Neural progenitor cell (in vitro differentiated cells): ENCODE measurements at regions not wholly inside any gene's neighbourhood (a gene's known extent, or its start where the extent isn't known, plus 50 kb on each side); places are given as distances from the start of the nearest gene placed in this dataset.

Source experiments
- DNase-seq: peaks from one replicate; pipeline ENCODE4 v3.0.0-alpha.2; 2016; ENCODE audit warnings: low spot score
- H2AFZ ChIP-seq: fragments of 200-600 bp; sonication (generic); replicated peaks from 2 replicates; pipeline ENCODE4 v1.6.1; 2016; ENCODE audit warnings: antibody characterized with exemption
- H3F3A ChIP-seq: fragments of 200-600 bp; sonication (generic); 2 replicates; pipeline ENCODE4 v1.6.1; 2016; ENCODE audit warnings: antibody characterized with exemption, low read depth
- H3K27ac ChIP-seq: fragments of 200-600 bp; sonication (generic); 2 replicates; pipeline ENCODE4 v1.5.1; 2016; ENCODE audit warnings: mild to moderate bottlenecking
- H3K27me3 ChIP-seq: fragments of 200-600 bp; sonication (generic); 2 replicates; pipeline ENCODE4 v1.6.1; 2016; ENCODE audit warnings: mild to moderate bottlenecking, moderate library complexity
- H3K36me3 ChIP-seq: fragments of 200-600 bp; sonication (generic); 2 replicates; pipeline ENCODE4 v1.5.1; 2016
- H3K4me1 ChIP-seq: fragments of 200-600 bp; sonication (generic); 2 replicates; pipeline ENCODE4 v1.6.1; 2016; ENCODE audit warnings: mixed run types
- H3K4me2 ChIP-seq: fragments of 200-600 bp; sonication (generic); 2 replicates; pipeline ENCODE4 v1.6.1; 2016
- H3K4me3 ChIP-seq: fragments of 200-600 bp; sonication (generic); 2 replicates; pipeline ENCODE4 v1.5.1; 2016
- H3K79me2 ChIP-seq: fragments of 200-600 bp; sonication (generic); 2 replicates; pipeline ENCODE4 v1.6.1; 2016; ENCODE audit warnings: low read depth
- H3K9ac ChIP-seq: fragments of 200-600 bp; sonication (generic); 2 replicates; pipeline ENCODE4 v1.6.1; 2016
- H3K9me3 ChIP-seq: fragments of 200-600 bp; sonication (generic); 2 replicates; pipeline ENCODE4 v1.5.1; 2016; ENCODE audit warnings: low read depth
- H4K20me1 ChIP-seq: fragments of 200-600 bp; sonication (generic); 2 replicates; pipeline ENCODE4 v1.6.1; 2016; ENCODE audit warnings: low read depth
- H3K27ac Mint-ChIP-seq: 3 replicates; pipeline ENCODE4 v1.8.0; 2021; ENCODE audit warnings: mixed read lengths
- H3K27me3 Mint-ChIP-seq: 2 replicates; pipeline ENCODE4 v1.8.0; 2022; ENCODE audit warnings: low read depth, mild to moderate bottlenecking, inconsistent platforms, moderate library complexity, mixed read lengths; ENCODE audit not compliant: insufficient read depth
- H3K36me3 Mint-ChIP-seq: 3 replicates; pipeline ENCODE4 v1.8.0; 2021; ENCODE audit warnings: mixed read lengths
- H3K4me1 Mint-ChIP-seq: 3 replicates; pipeline ENCODE4 v1.8.0; 2021; ENCODE audit warnings: mixed read lengths
- H3K4me3 Mint-ChIP-seq: 3 replicates; pipeline ENCODE4 v1.8.0; 2021; ENCODE audit warnings: mild to moderate bottlenecking, moderate library complexity, mixed read lengths
- H3K9me3 Mint-ChIP-seq: 3 replicates; pipeline ENCODE4 v1.8.0; 2020; ENCODE audit warnings: mixed read lengths
- EZH2 ChIP-seq: fragments of 200-600 bp; sonication (generic); IDR thresholded peaks from 2 replicates; pipeline ENCODE4 v1.6.1; 2017; ENCODE audit warnings: antibody characterized with exemption, mild to moderate bottlenecking, moderate library complexity
- EZH2phosphoT487 ChIP-seq: fragments of 200-600 bp; sonication (generic); IDR thresholded peaks from 2 replicates; pipeline ENCODE4 v1.6.1; 2017; ENCODE audit warnings: antibody characterized with exemption
- TF ChIP-seq, protein P1 (sequence below): fragments of 200-600 bp; sonication (generic); IDR thresholded peaks from 2 replicates; pipeline ENCODE4 v1.5.1; 2017; ENCODE audit warnings: antibody characterized with exemption, mild to moderate bottlenecking

DNA sequence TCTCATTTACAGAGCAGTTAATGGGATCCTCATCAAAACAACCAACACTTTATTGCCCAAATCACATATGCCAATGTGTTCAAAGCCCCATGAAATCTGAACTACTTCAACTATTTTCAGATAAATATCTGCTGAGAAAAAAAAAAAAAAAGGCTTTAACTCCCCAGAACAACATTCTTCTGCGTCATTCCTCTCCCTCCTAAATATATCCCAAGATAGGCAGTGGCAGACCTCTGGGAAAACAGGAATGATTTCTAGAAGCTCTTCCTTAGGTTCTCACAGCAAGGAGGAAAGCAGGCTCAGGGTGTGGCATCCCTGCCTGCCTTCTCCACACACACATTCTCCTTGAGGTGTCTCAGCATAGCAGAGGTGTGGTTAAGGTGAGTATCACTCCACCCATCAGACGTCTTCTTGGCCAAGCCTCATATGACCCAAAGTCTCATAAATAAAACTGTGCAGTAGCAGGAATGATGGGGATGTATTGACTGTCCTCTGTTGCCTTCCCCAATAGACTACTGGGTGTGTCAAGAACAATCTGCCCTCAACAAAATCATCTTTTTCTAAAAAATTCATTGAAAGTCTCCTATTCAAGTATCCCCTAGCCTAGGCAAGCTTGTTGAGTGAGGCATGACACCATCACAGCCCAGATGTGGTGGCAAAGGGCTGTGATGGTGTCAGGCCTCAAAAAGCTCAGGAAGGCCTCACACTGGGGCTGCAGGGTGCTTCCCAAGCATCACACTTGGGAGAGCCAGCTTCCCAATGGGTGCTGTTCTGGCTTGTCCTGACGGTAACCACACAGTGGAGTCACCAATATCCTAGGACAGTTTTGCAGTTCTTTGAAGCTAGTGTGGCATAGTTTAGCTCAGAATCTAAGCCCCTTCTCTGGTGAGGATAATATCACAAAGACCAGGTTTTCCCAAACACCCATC, 135.4 kb upstream of the SOX9 start:
- H3K9me3 Mint-ChIP-seq, result no peaks in the 10 kb centered on the region

DNA sequence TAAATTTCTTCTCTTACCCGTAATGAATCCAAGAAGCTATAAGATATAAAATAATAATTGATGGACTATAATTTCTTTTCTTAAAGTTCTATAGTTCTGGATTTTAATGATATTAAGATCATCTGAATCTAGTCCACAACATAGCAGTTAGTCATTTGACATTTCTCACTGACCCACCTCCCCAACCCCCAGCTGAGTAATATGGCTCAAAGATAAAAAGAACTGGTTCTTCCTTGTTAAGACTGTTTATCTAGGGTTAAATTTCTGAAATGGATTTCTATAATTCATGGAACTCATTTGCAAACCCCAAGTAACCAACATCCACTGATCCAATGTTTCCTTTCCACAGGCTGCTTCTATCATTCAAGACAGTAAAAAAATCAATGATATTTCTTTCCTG, 133.9 kb upstream of the SOX9 start:
- no peak for TF ChIP-seq EZH2
- no peak for TF ChIP-seq EZH2phosphoT487
- TF ChIP-seq, protein P1, sequence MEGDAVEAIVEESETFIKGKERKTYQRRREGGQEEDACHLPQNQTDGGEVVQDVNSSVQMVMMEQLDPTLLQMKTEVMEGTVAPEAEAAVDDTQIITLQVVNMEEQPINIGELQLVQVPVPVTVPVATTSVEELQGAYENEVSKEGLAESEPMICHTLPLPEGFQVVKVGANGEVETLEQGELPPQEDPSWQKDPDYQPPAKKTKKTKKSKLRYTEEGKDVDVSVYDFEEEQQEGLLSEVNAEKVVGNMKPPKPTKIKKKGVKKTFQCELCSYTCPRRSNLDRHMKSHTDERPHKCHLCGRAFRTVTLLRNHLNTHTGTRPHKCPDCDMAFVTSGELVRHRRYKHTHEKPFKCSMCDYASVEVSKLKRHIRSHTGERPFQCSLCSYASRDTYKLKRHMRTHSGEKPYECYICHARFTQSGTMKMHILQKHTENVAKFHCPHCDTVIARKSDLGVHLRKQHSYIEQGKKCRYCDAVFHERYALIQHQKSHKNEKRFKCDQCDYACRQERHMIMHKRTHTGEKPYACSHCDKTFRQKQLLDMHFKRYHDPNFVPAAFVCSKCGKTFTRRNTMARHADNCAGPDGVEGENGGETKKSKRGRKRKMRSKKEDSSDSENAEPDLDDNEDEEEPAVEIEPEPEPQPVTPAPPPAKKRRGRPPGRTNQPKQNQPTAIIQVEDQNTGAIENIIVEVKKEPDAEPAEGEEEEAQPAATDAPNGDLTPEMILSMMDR, result no peak
- Histone ChIP-seq H3K36me3 (no peaks in the 10 kb centered on the region), H4K20me1 (no peaks in the 10 kb centered on the region), H3K4me3 (no peak overlapping the region), H3K27ac (no peak overlapping the region), H3K4me2 (no peak overlapping the region), H3F3A (no peaks in the 10 kb centered on the region), H2AFZ (no peak overlapping the region), H3K9me3 (no peaks in the 10 kb centered on the region), H3K27me3 (no peaks in the 10 kb centered on the region), H3K79me2 (no peaks in the 10 kb centered on the region), H3K9ac (no peak overlapping the region), H3K4me1 (no peaks in the 10 kb centered on the region)
- no peaks in the 10 kb centered on the region for H3K27me3 Mint-ChIP-seq
- H3K36me3 Mint-ChIP-seq, result no peaks in the 10 kb centered on the region
- H3K4me3 Mint-ChIP-seq, result no peak overlapping the region
- H3K27ac Mint-ChIP-seq, result no peak overlapping the region
- no peaks in the 10 kb centered on the region for H3K9me3 Mint-ChIP-seq
- no peaks in the 10 kb centered on the region for H3K4me1 Mint-ChIP-seq
- no peak for DNase-seq

More for the DNA sequence above, 135.4 kb upstream of the SOX9 start:
- Histone ChIP-seq H3F3A (no peaks in the 10 kb centered on the region), H3K4me2 (no peak overlapping the region), H3K79me2 (no peaks in the 10 kb centered on the region), H3K27ac (no peak overlapping the region), H3K9ac (no peak overlapping the region), H3K36me3 (no peaks in the 10 kb centered on the region), H3K4me3 (no peak overlapping the region), H3K27me3 (no peaks in the 10 kb centered on the region), H4K20me1 (no peaks in the 10 kb centered on the region), H2AFZ (no peak overlapping the region), H3K4me1 (no peaks in the 10 kb centered on the region), H3K9me3 (no peaks in the 10 kb centered on the region)
- H3K36me3 Mint-ChIP-seq, result no peaks in the 10 kb centered on the region
- no peak overlapping the region for H3K27ac Mint-ChIP-seq
- H3K4me1 Mint-ChIP-seq, result no peaks in the 10 kb centered on the region
- TF ChIP-seq EZH2phosphoT487 (no peak), EZH2 (no peak)
- TF ChIP-seq, protein P1, result no peak
- DNase-seq, result no peak
- no peak overlapping the region for H3K4me3 Mint-ChIP-seq
- no peaks in the 10 kb centered on the region for H3K27me3 Mint-ChIP-seq

DNA sequence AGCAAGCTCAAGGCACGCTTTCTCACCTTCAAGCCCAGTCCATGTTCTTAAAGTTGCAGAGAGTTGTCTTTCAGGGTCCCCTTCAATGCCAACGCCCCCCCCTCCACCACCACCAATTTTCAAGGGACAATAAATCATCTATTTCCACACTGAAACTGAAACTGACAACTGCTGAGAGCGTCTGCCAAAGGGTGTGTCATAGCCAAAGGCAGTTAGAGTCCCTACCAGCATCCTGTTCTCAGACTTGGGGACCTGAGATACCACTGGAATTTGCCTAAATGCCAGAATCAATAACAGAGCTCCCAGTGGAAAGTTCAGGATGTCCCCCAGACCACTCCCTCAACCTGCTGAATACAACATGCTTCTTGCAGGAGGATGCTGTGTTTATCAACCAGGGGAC, 133.2 kb upstream of the SOX9 start:
- Mint-ChIP-seq H3K27ac (no peak overlapping the region), H3K9me3 (no peaks in the 10 kb centered on the region), H3K4me3 (no peak overlapping the region), H3K36me3 (no peaks in the 10 kb centered on the region), H3K4me1 (no peaks in the 10 kb centered on the region), H3K27me3 (no peaks in the 10 kb centered on the region)
- H3K79me2 ChIP-seq, result no peaks in the 10 kb centered on the region
- H3K36me3 ChIP-seq, result no peaks in the 10 kb centered on the region
- no peaks in the 10 kb centered on the region for H4K20me1 ChIP-seq
- H3F3A ChIP-seq, result no peaks in the 10 kb centered on the region
- no peaks in the 10 kb centered on the region for H3K27me3 ChIP-seq
- H3K9ac ChIP-seq, result no peak overlapping the region
- H3K27ac ChIP-seq, result no peak overlapping the region
- TF ChIP-seq, protein P1, result no peak
- TF ChIP-seq EZH2 (no peak), EZH2phosphoT487 (no peak)
- no peak overlapping the region for H2AFZ ChIP-seq
- no peak overlapping the region for H3K4me3 ChIP-seq
- H3K4me2 ChIP-seq, result no peak overlapping the region
- H3K9me3 ChIP-seq, result no peaks in the 10 kb centered on the region
- H3K4me1 ChIP-seq, result no peaks in the 10 kb centered on the region
- DNase-seq, result no peak
